ENCODE measurements at regions not wholly inside any gene's neighbourhood (a gene's known extent, or its start where the extent isn't known, plus 50 kb on each side); places are given as distances from the start of the nearest gene placed in this dataset.

GRCh38 chr2:5953525-5953924, 261.3 kb downstream of the SOX11 start:
- POLR2A ChIA-PET, result no interaction called here

DNA sequence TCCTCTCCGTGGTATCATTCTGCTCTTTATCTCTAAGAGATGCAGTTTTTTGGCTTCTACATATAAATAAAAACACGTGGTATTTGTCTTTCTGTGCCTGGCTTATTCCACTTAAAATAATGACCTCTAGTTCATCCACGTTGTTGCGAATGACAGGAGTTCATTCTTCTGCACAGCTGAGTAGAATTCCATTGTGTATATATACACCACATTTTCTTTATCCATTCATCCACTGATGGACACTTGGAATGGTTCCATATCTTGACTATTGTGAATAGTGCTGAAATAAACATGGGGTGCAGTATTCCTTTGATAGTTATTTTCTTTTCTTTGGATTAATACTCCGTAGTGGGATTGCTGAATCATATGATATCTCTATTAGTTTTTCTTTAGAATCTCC, 262.3 kb downstream of the SOX11 start:
- Mint-ChIP-seq H3K4me1 (no peaks in the 10 kb centered on the region), H3K36me3 (no peaks in the 10 kb centered on the region), H3K27me3 (peaks cover 0 to 3% (median 0%) of the 10 kb centered on the region in 5 donors), H3K4me3 (no peak overlapping the region), H3K27ac (no peak overlapping the region), H3K9me3 (peaks cover 0 to 10% (median 4%) of the 10 kb centered on the region in 9 donors)
- ATAC-seq, result no peak
- DNase-seq, result no peak
- POLR2A ChIA-PET, result no interaction called here

More at GRCh38 chr2:5953525-5953924, 261.3 kb downstream of the SOX11 start:
- H3K4me1 Mint-ChIP-seq, result no peaks in the 10 kb centered on the region
- peaks cover 0 to 11% (median 4%) of the 10 kb centered on the region in 9 donors for H3K9me3 Mint-ChIP-seq
- no peak overlapping the region for H3K4me3 Mint-ChIP-seq
- ATAC-seq, result no peak
- no peaks in the 10 kb centered on the region for H3K36me3 Mint-ChIP-seq
- peaks cover 0 to 3% (median 0%) of the 10 kb centered on the region in 5 donors for H3K27me3 Mint-ChIP-seq
- no peak overlapping the region for H3K27ac Mint-ChIP-seq
- DNase-seq, result no peak

GRCh38 chr2:5955921-5956320, 263.7 kb downstream of the SOX11 start:
- no peaks in the 10 kb centered on the region for H3K4me1 Mint-ChIP-seq
- POLR2A ChIA-PET, result no interaction called here

GRCh38 chr2:5959836-5960820, 267.9 kb downstream of the SOX11 start:
- Mint-ChIP-seq H3K4me3 (no peak overlapping the region), H3K27me3 (peaks cover 0 to 3% (median 0%) of the 10 kb centered on the region in 5 donors), H3K27ac (peak overlapping the region in 1 of 10 donors; percentile 21), H3K9me3 (peaks cover 0 to 6% (median 2%) of the 10 kb centered on the region in 9 donors), H3K36me3 (no peaks in the 10 kb centered on the region), H3K4me1 (no peaks in the 10 kb centered on the region)
- DNase-seq, result no peak
- no peak for ATAC-seq
- POLR2A ChIA-PET, result no interaction called here

More at GRCh38 chr2:5955921-5956320, 263.7 kb downstream of the SOX11 start:
- ATAC-seq (no peak), DNase-seq (no peak)
- Mint-ChIP-seq H3K27me3 (no peaks in the 10 kb centered on the region), H3K36me3 (no peaks in the 10 kb centered on the region), H3K9me3 (peaks cover 0 to 10% (median 4%) of the 10 kb centered on the region in 9 donors), H3K4me3 (no peak overlapping the region), H3K27ac (no peak overlapping the region)

DNA sequence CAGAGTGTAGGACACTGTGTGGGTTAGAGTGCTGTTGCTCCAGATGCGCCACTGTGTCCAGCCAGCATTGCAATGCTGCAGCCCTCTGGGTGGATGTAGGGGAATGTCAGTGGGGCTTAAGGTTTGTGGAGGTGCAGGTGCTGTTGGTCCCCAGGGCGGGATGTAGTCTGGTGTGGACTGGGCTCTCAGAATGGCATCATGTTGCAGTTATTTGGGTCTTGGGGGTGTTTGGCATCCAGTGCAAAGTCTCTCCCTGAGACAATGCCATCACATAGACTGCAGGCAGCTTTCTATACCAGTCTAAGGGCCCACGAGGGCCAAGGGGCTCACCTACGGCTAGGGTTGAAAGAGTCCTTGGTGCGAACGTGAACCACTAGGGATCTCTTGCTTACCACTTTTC, 275.3 kb downstream of the SOX11 start:
- no peak for ATAC-seq

GRCh38 chr2:5969303-5969702, 277.1 kb downstream of the SOX11 start:
- ATAC-seq, result no peak
- Mint-ChIP-seq H3K4me1 (no peaks in the 10 kb centered on the region), H3K36me3 (no peaks in the 10 kb centered on the region), H3K9me3 (peaks cover 0 to 12% (median 0%) of the 10 kb centered on the region in 9 donors), H3K4me3 (no peak overlapping the region), H3K27ac (no peak overlapping the region), H3K27me3 (peaks cover 0 to 3% (median 0%) of the 10 kb centered on the region in 5 donors)
- DNase-seq, result no peak
- POLR2A ChIA-PET, result no interaction called here

More for the DNA sequence above, 275.3 kb downstream of the SOX11 start:
- Mint-ChIP-seq H3K27me3 (peaks cover 0 to 3% (median 0%) of the 10 kb centered on the region in 5 donors), H3K4me1 (no peaks in the 10 kb centered on the region), H3K9me3 (peaks cover 0 to 17% (median 0%) of the 10 kb centered on the region in 9 donors), H3K27ac (no peak overlapping the region), H3K4me3 (no peak overlapping the region), H3K36me3 (no peaks in the 10 kb centered on the region)
- POLR2A ChIA-PET, result no interaction called here
- DNase-seq, result no peak

- no peaks in the 10 kb centered on the region for H3K36me3 Mint-ChIP-seq
- POLR2A ChIA-PET, result no interaction called here
- H3K27me3 Mint-ChIP-seq, result peaks cover 0 to 3% (median 0%) of the 10 kb centered on the region in 5 donors
- DNase-seq, result no peak
- no peak overlapping the region for H3K27ac Mint-ChIP-seq
- no peak for ATAC-seq
- no peaks in the 10 kb centered on the region for H3K4me1 Mint-ChIP-seq
- H3K9me3 Mint-ChIP-seq, result peaks cover 0 to 11% (median 0%) of the 10 kb centered on the region in 9 donors
- H3K4me3 Mint-ChIP-seq, result no peak overlapping the region
Measured at GRCh38 chr2:5970347-5970746, 278.2 kb downstream of the SOX11 start.

- no peaks in the 10 kb centered on the region for H3K36me3 Mint-ChIP-seq
- ATAC-seq, result no peak
- POLR2A ChIA-PET, result no interaction called here
- H3K4me3 Mint-ChIP-seq, result no peak overlapping the region
- no peak for DNase-seq
- peaks cover 0 to 6% (median 0%) of the 10 kb centered on the region in 9 donors for H3K9me3 Mint-ChIP-seq
- peaks cover 0 to 5% (median 0%) of the 10 kb centered on the region in 5 donors for H3K27me3 Mint-ChIP-seq
- H3K27ac Mint-ChIP-seq, result no peak overlapping the region
- H3K4me1 Mint-ChIP-seq, result no peaks in the 10 kb centered on the region
Measured at GRCh38 chr2:5974477-5974876, 282.3 kb downstream of the SOX11 start.

DNA sequence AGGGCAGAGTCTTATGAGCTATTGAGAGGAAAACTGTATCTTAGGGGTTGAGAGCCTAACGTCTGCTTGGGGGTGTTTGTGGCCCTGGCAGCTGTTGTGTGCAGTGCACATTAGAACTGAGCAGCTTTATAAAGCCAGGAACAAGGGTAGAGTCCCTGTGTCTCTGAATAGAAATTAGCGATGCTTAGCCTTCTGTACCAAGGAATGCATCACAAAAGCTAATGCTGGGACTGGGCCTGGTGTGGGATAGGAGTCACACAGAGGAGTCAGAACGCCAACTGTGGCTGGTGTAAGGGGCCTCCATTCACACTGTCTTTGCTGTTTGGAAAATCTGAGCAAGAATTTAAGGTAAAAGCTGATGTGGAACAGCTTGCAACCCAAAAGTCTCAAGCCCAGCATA, 283.2 kb downstream of the SOX11 start:
- Mint-ChIP-seq H3K27me3 (peaks cover 0 to 6% (median 1%) of the 10 kb centered on the region in 5 donors), H3K9me3 (peaks cover 0 to 5% (median 0%) of the 10 kb centered on the region in 9 donors), H3K27ac (no peak overlapping the region), H3K4me3 (no peak overlapping the region), H3K36me3 (no peaks in the 10 kb centered on the region), H3K4me1 (no peaks in the 10 kb centered on the region)
- DNase-seq (no peak), ATAC-seq (no peak)
- POLR2A ChIA-PET, result no interaction called here

GRCh38 chr2:5976531-5977065, 284.4 kb downstream of the SOX11 start:
- H3K4me3 Mint-ChIP-seq, result no peak overlapping the region
- POLR2A ChIA-PET, result no interaction called here
- DNase-seq (no peak), ATAC-seq (no peak)
- peaks cover 0 to 3% (median 0%) of the 10 kb centered on the region in 9 donors for H3K9me3 Mint-ChIP-seq
- peaks cover 0 to 11% (median 6%) of the 10 kb centered on the region in 5 donors for H3K27me3 Mint-ChIP-seq
- no peaks in the 10 kb centered on the region for H3K4me1 Mint-ChIP-seq
- H3K27ac Mint-ChIP-seq, result no peak overlapping the region
- no peaks in the 10 kb centered on the region for H3K36me3 Mint-ChIP-seq

DNA sequence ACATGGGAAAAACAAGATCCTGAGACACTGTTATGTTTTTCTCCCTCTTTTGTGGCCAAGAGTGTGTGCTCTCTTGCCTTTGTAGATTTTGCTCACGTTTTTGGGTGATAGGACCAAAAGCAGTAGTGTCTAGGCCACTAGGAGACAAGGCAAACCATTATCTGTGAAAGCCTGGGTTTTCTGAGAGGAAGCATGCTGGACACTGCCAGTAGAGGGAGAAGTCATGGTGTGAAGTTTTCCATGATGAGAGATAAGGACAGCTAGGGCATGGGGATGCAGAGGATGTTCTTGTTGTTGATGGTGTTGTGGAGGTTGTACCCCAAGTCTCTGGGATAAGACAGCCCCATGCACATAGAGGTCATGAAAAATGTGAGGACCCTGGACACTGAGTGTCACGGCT, 285.3 kb downstream of the SOX11 start:
- no peak overlapping the region for H3K27ac Mint-ChIP-seq
- POLR2A ChIA-PET, result no interaction called here
- no peak for DNase-seq
- H3K4me3 Mint-ChIP-seq, result no peak overlapping the region
- no peak for ATAC-seq
- H3K36me3 Mint-ChIP-seq, result no peaks in the 10 kb centered on the region
- H3K27me3 Mint-ChIP-seq, result peaks cover 0 to 17% (median 7%) of the 10 kb centered on the region in 5 donors
- H3K4me1 Mint-ChIP-seq, result peaks cover 0 to 2% (median 0%) of the 10 kb centered on the region in 4 donors
- H3K9me3 Mint-ChIP-seq, result peaks cover 0 to 3% (median 0%) of the 10 kb centered on the region in 9 donors

- peaks cover 1 to 24% (median 11%) of the 10 kb centered on the region in 5 donors for H3K27me3 Mint-ChIP-seq
- no peak overlapping the region for H3K4me3 Mint-ChIP-seq
- H3K9me3 Mint-ChIP-seq, result peaks cover 0 to 3% (median 0%) of the 10 kb centered on the region in 9 donors
- H3K4me1 Mint-ChIP-seq, result peaks cover 0 to 2% (median 0%) of the 10 kb centered on the region in 4 donors
- ATAC-seq (no peak), DNase-seq (no peak)
- H3K36me3 Mint-ChIP-seq, result no peaks in the 10 kb centered on the region
- POLR2A ChIA-PET, result no interaction called here
- H3K27ac Mint-ChIP-seq, result no peak overlapping the region
Measured at GRCh38 chr2:5978131-5978751, 286.1 kb downstream of the SOX11 start.
